ENCODE measurements at regions not wholly inside any gene's neighbourhood (a gene's known extent, or its start where the extent isn't known, plus 50 kb on each side); places are given as distances from the start of the nearest gene placed in this dataset.

DNA sequence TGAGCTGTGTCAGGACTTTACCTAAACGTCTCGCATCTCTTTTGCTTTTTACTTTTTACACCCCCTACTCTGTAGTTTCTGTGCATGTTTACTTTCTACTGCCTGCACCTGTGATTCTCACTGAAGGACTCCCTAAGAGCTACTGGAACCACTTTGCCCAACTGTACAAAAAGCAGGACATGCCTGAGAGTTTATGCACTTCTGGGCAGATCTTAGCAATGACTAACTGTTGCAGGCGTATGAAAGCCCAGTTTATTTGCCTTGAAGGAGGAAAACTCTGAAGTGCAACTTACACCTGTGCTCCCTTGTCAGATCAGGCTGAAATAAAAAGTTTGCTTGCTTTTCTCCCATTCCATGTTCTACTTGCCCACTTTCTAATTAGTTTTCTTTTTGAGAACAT, 467.0 kb upstream of the USP24 start:
- no peak for DNase-seq (ENCODE audit: low spot score)
- in situ Hi-C loops (cut with MboI; ENCODE audit: low sequenced_read_pairs, unreplicated experiment) = no loop called here
- TF ChIP-seq, protein P1, sequence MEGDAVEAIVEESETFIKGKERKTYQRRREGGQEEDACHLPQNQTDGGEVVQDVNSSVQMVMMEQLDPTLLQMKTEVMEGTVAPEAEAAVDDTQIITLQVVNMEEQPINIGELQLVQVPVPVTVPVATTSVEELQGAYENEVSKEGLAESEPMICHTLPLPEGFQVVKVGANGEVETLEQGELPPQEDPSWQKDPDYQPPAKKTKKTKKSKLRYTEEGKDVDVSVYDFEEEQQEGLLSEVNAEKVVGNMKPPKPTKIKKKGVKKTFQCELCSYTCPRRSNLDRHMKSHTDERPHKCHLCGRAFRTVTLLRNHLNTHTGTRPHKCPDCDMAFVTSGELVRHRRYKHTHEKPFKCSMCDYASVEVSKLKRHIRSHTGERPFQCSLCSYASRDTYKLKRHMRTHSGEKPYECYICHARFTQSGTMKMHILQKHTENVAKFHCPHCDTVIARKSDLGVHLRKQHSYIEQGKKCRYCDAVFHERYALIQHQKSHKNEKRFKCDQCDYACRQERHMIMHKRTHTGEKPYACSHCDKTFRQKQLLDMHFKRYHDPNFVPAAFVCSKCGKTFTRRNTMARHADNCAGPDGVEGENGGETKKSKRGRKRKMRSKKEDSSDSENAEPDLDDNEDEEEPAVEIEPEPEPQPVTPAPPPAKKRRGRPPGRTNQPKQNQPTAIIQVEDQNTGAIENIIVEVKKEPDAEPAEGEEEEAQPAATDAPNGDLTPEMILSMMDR (IDR thresholded peaks at IDR 0.05; ENCODE audit: borderline replicate concordance, control extremely low read depth, extremely low read depth, insufficient read depth, missing control alignments) = no peak

DNA sequence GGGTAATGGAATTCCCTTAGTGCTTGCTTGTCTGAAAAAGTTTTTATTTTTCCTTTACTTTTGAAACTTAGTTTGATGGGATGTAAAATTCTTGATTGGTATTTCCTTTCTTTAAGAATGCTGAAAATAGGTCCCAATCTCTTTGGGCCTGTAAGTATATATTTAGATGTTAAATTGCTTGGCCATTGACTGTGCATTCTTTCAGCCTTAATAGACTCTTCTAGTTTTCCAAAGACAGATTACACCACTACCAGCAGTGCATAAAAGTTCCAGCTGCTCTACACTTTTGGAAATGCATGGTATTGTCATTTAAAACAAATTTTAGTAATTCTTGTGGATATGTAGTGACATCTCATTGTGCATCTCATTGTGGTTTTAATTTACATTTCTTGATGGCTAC, 464.8 kb upstream of the USP24 start:
- no peak for DNase-seq (ENCODE audit: low spot score)
- TF ChIP-seq, protein P1 (IDR thresholded peaks at IDR 0.05; ENCODE audit: borderline replicate concordance, control extremely low read depth, extremely low read depth, insufficient read depth, missing control alignments) = no peak
- in situ Hi-C loops (cut with MboI; ENCODE audit: low sequenced_read_pairs, unreplicated experiment) = no loop called here

DNA sequence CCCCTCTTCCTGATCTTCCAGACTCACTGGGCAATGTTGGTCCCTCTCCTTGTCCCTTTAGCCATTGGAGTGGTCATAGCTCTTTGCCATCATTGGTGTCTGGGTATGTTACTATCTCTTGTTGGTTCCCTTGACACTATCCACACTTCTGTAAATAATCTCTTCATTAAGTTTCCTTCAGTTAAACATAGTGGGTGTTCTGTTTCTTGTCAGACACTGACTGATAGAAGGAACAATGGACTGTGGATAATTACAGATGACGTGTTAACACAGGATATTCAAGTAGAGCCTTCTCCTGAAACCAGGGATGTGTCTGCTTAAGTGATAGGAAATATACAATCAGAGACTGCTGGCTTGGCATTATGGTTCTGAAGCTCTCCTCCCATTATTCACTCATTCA, 458.3 kb upstream of the USP24 start:
- in situ Hi-C loops (cut with MboI; ENCODE audit: low sequenced_read_pairs, unreplicated experiment) = no loop called here
- TF ChIP-seq, protein P1 (IDR thresholded peaks at IDR 0.05; ENCODE audit: borderline replicate concordance, control extremely low read depth, extremely low read depth, insufficient read depth, missing control alignments) = no peak
- no peak for DNase-seq (ENCODE audit: low spot score)

DNA sequence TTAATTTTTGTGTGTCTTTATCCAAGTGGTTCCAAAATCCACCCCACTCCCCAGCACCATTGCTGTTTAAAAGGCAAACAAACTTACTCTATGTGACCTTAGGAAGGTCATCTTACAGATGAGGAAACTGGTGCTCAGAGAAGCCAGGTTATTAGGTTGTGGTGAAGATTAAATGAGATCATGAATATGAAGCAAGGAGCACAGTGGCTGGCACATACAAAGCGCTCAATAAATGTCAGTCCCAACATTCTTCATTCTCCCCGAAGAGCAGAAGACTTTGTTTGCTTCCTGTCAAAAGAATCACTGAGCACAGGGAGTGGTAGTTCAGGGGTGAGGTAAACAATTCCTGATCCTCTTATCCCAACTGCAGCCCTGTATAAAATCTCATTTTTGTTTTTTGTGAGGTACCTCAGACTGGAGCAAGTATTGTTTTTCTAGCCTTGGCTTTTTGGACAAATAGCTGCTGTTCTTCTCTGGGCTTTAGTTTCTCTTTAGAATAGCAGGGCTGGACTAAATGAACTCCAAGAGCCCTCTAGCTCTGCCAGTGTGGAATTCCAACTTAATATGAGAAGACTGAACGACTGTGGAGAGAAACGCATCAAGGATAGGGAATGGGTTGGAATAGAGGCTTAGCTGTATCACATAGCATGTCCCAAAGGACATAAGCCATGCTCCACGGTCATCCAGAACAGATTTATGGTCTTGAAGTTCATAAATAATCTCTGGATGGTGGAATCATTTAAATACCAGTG, 455.3 kb upstream of the USP24 start:
- no peak for DNase-seq (ENCODE audit: low spot score)
- in situ Hi-C loops (cut with MboI; ENCODE audit: low sequenced_read_pairs, unreplicated experiment) = no loop called here
- TF ChIP-seq, protein P1 (IDR thresholded peaks at IDR 0.05; ENCODE audit: borderline replicate concordance, control extremely low read depth, extremely low read depth, insufficient read depth, missing control alignments) = no peak

DNA sequence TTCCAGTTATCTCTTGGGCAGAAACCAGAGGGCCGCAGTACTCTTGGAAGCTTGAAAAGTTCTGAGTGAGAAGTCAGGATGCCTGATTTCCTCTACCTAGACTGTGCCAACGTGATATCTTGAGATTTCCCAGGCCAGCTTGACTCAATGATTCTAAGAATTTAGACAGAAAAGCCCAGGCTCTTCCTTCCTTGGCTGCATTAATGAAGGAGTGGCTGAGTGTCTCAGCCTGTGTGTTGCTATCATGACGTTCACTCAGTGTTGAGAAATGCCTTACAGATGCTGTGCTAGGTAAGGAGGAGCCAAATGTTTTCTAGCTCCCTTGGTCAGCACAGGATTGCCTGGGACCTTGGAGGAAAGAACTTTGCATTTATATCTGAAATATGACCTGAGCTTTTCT, 454.1 kb upstream of the USP24 start:
- TF ChIP-seq, protein P1 (IDR thresholded peaks at IDR 0.05; ENCODE audit: borderline replicate concordance, control extremely low read depth, extremely low read depth, insufficient read depth, missing control alignments) = no peak
- DNase-seq (ENCODE audit: low spot score) = no peak
- in situ Hi-C loops (cut with MboI; ENCODE audit: low sequenced_read_pairs, unreplicated experiment) = no loop called here

DNA sequence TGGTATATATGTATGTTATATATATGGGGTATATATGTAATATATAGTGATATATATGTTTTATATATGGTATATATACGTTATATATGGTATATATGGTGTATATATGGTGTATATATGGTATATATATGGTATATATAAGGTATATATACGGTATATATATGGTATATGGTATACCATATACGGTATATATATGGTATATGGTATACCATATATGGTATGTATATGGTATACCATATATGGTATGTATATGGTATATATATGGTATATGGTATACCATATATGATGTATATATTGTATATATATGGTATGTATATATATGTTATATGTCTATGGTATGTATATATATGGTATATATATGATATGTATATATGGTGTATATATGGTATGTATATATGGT, 447.7 kb upstream of the USP24 start:
- TF ChIP-seq, protein P1 (IDR thresholded peaks at IDR 0.05; ENCODE audit: borderline replicate concordance, control extremely low read depth, extremely low read depth, insufficient read depth, missing control alignments) = no peak
- in situ Hi-C loops (cut with MboI; ENCODE audit: low sequenced_read_pairs, unreplicated experiment) = no loop called here
- DNase-seq (ENCODE audit: low spot score) = no peak

All from GM13976 (cell line).